GM12865 (cell line): ENCODE measurements at regions not wholly inside any gene's neighbourhood (a gene's known extent, or its start where the extent isn't known, plus 50 kb on each side); places are given as distances from the start of the nearest gene placed in this dataset.

Source experiments
- DNase-seq: peaks from one replicate; pipeline ENCODE4 v3.0.0; 2010; ENCODE audit warnings: low read depth
- H3K4me3 ChIP-seq: 2 replicates; pipeline ENCODE4 v1.5.1; 2011; ENCODE audit warnings: mild to moderate bottlenecking, low read depth, low read length, control low read depth
- TF ChIP-seq, protein P1 (sequence below): IDR thresholded peaks from 2 replicates; pipeline ENCODE4 v1.5.1; 2011; ENCODE audit warnings: low read length, control low read depth, low read depth, inconsistent platforms; ENCODE audit not compliant: insufficient read depth; ENCODE audit errors: missing control alignments

DNA sequence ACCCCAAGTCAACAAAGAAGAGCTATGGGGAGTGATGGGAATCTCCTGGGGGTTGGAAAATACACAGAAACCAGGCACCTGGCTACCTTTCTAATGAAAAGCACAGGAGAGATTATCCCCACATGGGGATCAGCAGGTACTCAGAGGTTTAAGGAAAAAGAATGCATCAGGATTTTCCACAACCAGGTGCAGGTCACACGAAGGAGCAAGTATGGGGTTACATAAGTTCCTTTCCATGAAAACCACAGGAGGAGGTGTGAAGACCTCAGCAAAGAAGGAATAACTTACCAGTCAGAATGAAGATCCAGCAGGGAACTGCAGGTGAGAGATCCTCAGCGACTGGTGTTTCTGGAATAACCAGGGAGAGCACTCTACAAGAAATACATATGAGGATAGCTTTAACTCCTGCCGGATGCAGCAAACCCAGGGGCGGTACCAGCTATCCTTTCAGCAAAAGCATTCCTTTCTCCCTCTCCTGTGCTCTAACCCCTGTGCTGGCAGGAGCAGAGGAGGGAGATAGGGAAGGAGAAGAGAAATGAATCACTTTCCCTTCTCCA, 116.7 kb upstream of the TMEM106B start:
- TF ChIP-seq, protein P1, sequence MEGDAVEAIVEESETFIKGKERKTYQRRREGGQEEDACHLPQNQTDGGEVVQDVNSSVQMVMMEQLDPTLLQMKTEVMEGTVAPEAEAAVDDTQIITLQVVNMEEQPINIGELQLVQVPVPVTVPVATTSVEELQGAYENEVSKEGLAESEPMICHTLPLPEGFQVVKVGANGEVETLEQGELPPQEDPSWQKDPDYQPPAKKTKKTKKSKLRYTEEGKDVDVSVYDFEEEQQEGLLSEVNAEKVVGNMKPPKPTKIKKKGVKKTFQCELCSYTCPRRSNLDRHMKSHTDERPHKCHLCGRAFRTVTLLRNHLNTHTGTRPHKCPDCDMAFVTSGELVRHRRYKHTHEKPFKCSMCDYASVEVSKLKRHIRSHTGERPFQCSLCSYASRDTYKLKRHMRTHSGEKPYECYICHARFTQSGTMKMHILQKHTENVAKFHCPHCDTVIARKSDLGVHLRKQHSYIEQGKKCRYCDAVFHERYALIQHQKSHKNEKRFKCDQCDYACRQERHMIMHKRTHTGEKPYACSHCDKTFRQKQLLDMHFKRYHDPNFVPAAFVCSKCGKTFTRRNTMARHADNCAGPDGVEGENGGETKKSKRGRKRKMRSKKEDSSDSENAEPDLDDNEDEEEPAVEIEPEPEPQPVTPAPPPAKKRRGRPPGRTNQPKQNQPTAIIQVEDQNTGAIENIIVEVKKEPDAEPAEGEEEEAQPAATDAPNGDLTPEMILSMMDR: no peak
- H3K4me3 ChIP-seq: no peak overlapping the region
- no peak for DNase-seq

DNA sequence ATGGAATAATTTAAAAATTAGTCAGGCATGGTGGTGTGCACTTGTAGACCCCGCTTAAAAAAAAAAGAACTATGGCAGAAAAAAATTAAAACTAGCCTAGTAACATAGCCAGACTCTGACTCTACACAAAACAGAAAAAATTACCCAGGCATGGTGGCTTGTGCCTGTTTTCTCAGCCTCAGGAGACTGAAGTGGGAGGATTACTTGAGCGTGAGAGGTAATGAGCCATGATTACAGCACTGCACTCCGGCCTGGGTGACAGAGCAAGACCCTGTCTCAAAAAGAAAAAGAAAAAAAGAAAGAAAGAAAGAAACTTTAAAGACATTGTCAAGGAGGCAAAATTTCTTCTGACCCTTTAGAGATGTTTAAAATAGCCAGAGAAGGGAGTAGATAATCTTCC, 109.0 kb upstream of the TMEM106B start:
- no peak overlapping the region for H3K4me3 ChIP-seq
- TF ChIP-seq, protein P1: no peak
- DNase-seq: no peak

DNA sequence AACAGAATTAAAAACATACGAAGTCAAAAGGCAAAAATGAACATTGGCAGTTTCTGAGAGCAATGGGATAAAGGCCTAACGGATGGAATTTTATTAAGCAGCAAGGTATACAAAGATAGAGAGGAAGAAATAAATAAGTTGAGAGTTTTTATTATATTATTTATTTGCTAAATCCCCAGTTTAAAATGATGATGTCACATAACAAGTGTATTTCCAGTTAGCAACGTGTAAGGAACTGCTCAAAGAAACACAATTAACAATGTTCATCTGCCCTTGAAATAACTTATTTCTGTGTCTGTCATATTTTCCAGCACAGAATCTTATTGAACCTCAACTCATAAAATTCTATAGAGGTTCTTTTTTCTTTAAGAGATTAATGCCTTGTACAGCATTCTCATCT, 108.6 kb upstream of the TMEM106B start:
- TF ChIP-seq, protein P1: no peak
- no peak for DNase-seq
- no peak overlapping the region for H3K4me3 ChIP-seq

DNA sequence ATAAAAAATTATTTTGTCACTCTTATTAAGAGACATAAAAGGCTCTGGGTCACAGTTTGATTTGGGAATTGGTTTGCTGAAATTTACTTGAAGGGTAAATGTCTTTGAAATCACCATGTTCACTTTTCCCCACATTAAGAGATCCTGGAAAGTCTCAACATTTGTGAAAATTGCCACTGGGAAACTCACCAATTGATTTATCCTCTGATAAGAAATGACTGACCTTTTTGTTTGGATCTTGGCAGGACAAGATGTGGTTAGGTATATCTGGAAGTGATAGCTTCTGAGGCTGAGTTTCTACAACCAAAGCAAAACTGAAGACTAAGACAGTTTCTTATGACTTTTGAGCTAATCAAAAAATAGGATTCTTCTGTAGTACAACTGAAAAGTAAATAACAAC, 107.1 kb upstream of the TMEM106B start:
- DNase-seq: no peak
- TF ChIP-seq, protein P1: no peak
- H3K4me3 ChIP-seq: no peak overlapping the region

DNA sequence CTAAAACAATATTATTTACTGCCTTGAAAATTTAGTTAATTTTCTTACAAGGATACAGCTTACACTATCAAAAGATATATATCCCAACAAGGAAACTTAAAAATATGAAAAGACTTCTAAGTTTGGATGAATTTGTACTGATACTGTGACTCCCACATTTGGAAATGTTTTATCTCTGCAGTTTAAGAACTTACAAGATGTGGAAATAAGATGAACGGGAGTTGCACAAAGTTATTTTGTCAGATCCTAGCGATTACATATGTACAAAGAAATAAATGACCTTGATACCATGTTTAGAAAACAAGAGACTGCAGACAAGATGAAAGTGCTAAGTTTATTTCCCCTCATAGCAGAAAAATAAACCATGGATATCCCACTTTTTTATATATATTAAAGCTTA, 103.7 kb upstream of the TMEM106B start:
- DNase-seq: no peak
- H3K4me3 ChIP-seq: no peak overlapping the region
- TF ChIP-seq, protein P1: no peak

DNA sequence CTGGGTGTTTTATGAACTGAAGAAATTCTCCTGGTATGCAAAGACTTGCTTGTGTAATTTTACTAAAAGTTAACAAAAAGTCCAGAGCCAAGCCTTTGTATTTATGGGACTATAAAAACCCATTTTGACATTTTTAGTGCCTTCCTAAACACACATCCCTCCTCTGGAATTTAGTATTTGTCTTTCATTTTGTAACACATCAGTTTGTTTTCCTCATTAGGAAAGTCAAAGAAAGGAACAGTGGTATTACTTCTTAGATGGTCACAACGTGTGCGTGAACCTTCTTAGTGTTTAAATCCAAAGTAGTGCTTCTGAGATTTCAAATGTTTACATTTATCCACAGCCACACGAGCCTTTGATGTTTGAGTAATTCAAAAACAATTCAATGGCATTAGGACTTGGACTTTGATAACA, 103.2 kb upstream of the TMEM106B start:
- H3K4me3 ChIP-seq: no peak overlapping the region
- no peak for DNase-seq
- TF ChIP-seq, protein P1: no peak

DNA sequence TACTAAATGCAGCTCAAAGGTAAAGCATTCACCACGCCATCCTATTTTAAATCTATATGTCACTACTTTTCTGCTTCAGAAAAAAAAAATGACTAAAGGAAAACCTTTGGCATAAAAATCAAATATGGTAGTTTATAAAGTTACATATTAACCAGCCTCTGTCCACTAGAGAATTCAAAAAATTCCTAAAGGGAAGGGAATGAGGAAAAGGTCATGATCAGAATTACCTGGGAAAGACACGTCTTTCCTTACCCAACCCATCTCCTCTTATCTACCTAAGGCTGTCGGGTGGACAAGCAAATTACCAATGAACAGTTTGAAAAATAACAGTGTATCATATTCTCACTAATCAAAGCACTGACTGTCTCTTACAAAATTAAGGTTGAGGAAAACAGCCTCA, 100.7 kb upstream of the TMEM106B start:
- DNase-seq: no peak
- H3K4me3 ChIP-seq: no peak overlapping the region
- TF ChIP-seq, protein P1: no peak
